Breast epithelium (tissue), 3 donors: ENCODE measurements at regions not wholly inside any gene's neighbourhood (a gene's known extent, or its start where the extent isn't known, plus 50 kb on each side); places are given as distances from the start of the nearest gene placed in this dataset.

Experiments used
- CTCF ChIP-seq, 3 donors: fragments of 450-650 bp; IDR thresholded peaks; one replicate each; pipeline ENCODE4 v1.5.1; 2016 to 2017; ENCODE audit warnings: antibody characterized with exemption in 3 of 3, mild to moderate bottlenecking in 3 of 3, moderate library complexity in 3 of 3
- POLR2A ChIP-seq: fragments of 450-650 bp; IDR thresholded peaks from one replicate; pipeline ENCODE4 v1.6.1; 2016; ENCODE audit warnings: antibody characterized with exemption, mild to moderate bottlenecking, moderate library complexity

DNA sequence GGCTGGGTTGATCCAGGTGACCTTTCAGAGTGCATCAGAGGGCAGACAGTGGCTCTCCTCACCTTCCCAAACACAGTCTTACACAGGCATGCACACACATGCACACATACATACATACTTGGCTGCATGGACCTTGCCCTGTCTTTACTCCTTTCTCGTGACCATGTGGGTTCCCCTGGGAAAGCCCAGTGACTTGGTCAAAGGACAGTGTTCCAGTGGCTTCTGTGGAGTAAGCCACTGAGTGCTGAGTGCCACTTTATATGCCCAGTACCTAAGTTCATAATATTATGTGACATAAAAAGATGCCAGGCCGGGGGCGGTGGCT lies 249.4 kb downstream of the MYCN start:
- TF ChIP-seq CTCF (IDR thresholded peaks at IDR 0.05) (no peak), POLR2A (no peak)
